Fibroblast of skin of right quadriceps (primary cell): ENCODE measurements at regions not wholly inside any gene's neighbourhood (a gene's known extent, or its start where the extent isn't known, plus 50 kb on each side); places are given as distances from the start of the nearest gene placed in this dataset.

Experiments
- DNase-seq: peaks from one replicate; pipeline ENCODE4 v3.0.0-alpha.2; 2013

DNA sequence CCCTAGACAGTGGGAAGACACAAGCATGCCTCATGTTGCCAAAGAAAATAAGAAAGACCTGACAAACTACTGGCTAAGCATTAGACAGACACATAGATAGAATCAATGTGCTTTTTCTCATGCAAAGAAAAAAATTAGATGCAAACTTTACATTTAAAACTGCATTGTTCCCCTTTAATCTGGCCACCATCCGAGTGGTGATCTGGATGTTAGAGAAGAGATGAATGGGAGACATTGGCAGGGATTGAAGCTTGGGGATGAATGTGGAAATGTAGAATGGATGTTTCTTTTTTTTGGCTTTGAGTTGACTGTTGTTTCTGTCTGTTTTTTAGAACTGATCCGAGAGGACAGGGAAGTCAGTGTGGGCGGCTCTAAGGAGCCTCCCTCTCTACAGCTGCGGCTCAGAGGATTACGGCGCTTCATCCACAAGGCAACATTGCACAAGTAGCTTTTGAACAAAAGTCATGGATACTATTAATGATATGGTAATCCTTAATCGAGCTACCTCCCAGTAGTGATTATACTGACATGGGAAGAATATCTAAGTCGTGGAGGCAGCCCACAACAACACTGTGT, 53.0 kb downstream of the HELT start:
- no peak for DNase-seq

DNA sequence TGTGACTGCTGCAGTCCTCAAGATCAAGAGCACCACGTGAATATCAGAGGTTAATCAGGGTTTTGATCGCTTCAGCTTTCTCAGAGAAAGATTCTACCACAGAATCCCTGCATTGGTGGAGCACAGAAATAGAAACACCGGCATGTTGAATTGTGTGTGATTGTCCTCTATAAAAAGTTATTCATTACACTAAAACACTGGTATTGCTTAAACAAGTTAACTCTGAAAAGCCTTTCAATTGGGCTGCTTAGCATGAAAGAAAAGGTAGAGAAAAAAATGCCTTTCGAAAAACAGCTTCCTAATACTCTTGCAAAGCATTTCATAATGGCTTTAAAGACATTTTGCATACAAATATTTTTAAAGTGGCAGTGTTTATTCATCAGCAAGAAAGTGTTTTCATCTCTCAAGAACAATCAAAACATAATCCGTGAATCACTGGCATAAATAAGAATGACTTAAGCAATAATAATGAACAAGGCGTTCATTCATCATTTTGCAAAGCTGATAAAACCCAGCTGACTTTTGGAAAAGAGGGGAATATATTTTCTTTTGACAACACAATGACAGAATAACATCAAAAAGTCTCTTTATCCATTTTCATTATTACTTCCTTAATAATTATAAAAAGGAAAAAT, 61.1 kb downstream of the HELT start:
- no peak for DNase-seq

DNA sequence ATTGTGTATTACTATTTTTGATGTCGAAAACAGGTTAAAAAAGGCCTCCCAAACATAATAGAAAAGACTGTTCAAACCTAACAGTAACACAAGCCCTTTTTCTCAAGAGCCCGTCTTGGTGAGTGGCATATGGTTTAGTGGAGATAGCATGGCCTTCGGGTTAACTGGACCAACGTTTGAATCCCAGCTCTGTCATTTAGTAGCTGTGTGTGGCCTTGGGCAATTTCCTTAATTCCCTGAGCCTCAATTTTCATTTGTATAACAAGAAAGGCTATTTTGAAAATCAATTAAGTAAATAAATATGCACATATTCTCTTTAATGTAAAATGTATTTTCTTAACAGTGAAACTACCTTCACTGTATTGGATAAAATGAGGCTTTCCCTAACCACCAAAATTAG, 62.3 kb downstream of the HELT start:
- no peak for DNase-seq

DNA sequence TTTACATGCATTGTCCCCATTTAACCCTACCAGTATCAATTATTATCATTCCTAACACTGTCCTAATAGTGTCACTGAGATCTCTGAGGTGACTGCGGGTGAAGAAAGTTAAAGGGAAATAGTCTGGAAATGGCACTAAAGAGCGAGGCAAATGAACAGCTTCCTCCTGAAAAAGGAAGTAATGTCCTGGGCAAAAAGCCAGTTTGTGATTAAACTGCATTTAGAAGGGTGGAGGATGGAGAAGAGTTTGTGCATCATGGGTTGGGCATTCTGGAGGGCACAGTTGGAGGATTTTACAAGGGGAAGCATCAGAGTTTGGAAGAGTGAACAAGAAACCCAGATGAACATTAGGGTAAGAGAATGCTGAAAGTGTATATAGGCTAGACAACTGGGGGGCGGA, 60.5 kb upstream of the SLC25A4 start:
- no peak for DNase-seq

DNA sequence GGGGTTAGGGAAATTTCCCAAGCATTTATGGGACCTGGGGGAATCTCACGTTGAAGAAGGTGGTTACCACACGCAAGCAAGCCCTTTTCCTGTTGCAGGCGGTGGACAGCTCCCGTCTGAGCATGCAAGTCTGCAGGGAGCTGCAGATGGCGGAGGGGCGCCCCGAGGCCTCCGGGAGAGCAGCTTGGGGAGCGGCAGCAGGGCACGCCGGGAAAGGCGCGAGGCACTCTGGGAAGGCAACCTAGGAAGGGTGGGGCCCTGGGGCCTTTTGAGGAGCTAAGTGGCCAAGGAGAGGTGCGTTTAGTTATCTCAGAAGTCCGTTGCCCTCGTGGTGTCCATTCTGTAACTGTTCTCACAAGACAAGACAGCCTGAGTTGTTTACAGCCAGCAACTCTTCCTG, 57.0 kb upstream of the SLC25A4 start:
- peak; percentile 3 for DNase-seq

DNA sequence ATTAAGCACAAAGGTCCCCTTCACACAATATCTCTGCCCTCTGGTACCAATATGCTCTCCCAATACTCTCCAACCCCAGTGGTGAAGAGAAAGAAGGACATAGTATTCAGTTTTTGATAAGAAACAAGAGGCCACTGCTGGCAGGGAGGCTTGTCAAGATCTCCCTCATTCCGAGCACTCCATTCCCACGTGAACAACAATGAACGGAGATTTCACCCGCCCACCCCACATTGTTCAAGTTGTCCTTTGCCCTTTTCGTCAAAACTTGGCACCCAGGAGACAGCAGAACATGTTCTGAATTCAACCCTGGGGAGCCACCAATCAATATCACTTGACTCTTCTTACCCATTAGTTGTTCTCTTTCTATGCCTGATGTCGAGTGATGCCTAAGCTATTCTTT, 54.2 kb upstream of the SLC25A4 start:
- no peak for DNase-seq

DNA sequence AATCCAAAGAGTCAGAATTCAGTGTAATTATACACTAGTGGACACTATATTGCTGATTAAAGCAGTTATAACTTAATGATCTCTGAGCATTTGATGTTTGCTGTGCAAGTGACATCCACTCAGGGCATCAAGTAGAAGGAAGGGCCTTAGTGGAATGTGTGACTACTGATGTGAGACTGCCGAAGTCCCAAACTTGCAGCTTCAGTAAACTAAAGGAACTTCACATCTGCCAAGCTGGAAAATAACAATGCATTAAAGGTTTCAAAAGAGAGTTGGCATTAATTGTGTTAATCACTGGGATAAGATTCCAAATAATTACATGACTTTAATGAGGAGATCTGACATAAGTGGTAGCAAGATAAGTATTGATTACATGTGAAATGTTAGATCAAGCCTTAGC, 52.5 kb upstream of the SLC25A4 start:
- no peak for DNase-seq

DNA sequence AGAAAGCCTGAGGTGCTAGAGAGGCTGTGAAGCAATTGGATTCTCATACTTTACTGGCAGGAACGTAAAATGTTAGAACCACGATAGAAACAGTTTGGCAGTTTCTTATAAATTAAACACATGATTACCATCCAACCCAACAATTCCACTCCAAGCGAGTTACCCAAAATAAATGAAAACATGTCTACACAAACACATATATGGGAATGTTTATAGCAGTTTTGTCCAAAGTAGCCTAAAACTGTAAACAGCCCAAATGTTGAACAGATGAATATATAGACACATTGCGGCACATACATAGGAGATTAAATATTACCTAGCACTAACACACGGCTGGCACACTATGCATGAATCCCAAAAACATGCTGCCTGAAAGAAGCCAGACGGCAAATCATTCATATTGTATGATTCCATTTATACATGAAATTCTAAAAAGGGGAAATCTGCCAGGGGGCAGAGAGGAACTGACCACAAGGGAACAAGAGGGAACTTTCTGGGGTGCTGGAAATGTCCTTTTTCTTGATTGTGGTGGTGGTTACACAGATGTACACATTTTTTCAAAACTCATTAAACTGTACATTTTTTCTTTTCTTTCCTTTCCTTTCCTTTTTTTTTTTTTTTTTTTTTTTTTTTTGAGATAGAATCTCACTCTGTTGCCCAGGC, 50.4 kb upstream of the SLC25A4 start:
- no peak for DNase-seq
